Body of pancreas (tissue), 4 donors: ENCODE measurements at regions not wholly inside any gene's neighbourhood (a gene's known extent, or its start where the extent isn't known, plus 50 kb on each side); places are given as distances from the start of the nearest gene placed in this dataset.
"Not testable (repeated sequence)": the region's sequence is repeated elsewhere in the genome, so short reads cannot be mapped to it uniquely, and the experiment has no call there.

Experiments used
- ATAC-seq: fragments of 150-250 bp; one replicate; pipeline ENCODE4 v1.9.1; 2016
- DNase-seq, 4 donors: peaks; one replicate each; pipeline ENCODE4 v3.0.0-alpha.2; 2019
- H3K27ac ChIP-seq, 4 donors: fragments of 200-600 bp; sonication (generic); 1 replicate in 3 of 4; 2 replicates in 1 of 4; pipeline versions ENCODE4 v1.5.1 to v1.6.1; 2016 to 2019; ENCODE audit warnings: mild to moderate bottlenecking in 1 of 4, mixed read lengths in 1 of 4, moderate library complexity in 1 of 4
- H3K27me3 ChIP-seq, 2 donors: fragments of 200-600 bp; sonication (generic); one replicate each; pipeline ENCODE4 v1.6.0; 2016; ENCODE audit warnings: mild to moderate bottlenecking in 1 of 2
- H3K36me3 ChIP-seq, 2 donors: fragments of 200-600 bp; sonication (generic); replicated peaks in 1 of 2; 2 replicates each; pipeline ENCODE4 v1.5.1; 2016; ENCODE audit warnings: low read depth in 2 of 2; ENCODE audit not compliant: insufficient read depth in 1 of 2
- H3K4me1 ChIP-seq: fragments of 200-600 bp; sonication (generic); one replicate; pipeline ENCODE4 v1.6.0; 2016
- H3K4me3 ChIP-seq, 2 donors: fragments of 200-600 bp; sonication (generic); 1 replicate in 1 of 2; 2 replicates in 1 of 2; pipeline ENCODE4 v1.5.1; 2016 to 2019
- H3K9me3 ChIP-seq, 3 donors: fragments of 200-600 bp; sonication (generic); 1 replicate in 2 of 3; 2 replicates in 1 of 3; pipeline ENCODE4 v1.5.1; 2016
- CTCF ChIP-seq, 7 experiments: fragments of 450-650 bp in 4 of 7; fragments of 200-600 bp in 3 of 7; sonication (generic) in 3 of 7; IDR thresholded peaks; one replicate each; pipeline ENCODE4 v1.5.1; 2016 to 2019; ENCODE audit warnings: antibody characterized with exemption in 7 of 7
- POLR2A ChIP-seq, 3 donors: fragments of 450-650 bp; IDR thresholded peaks; one replicate each; pipeline ENCODE4 v1.6.1; 2016; ENCODE audit warnings: antibody characterized with exemption in 3 of 3, mild to moderate bottlenecking in 2 of 3
- WGBS, 2 donors: methylation state at CpG; one replicate each; pipeline ENCODE4 v1.1.5; 2017; 5-methylcytosine and 5-hydroxymethylcytosine counted together
- intact Hi-C: fragments of 100-400 bp; cut with DNase I; formaldehyde crosslinking; loops from one replicate; pipeline ENCODE4 v1.15.1; 2023

GRCh38 chr16:26605626-26606271, 461.0 kb upstream of the C16orf82 start:
- no peaks in the 10 kb centered on the region for H3K36me3 ChIP-seq
- WGBS, 2 donors: 49 to 68% methylated on average over 13 of the region's 13 CpGs

GRCh38 chr16:26606381-26607150, 460.2 kb upstream of the C16orf82 start:
- intact Hi-C loops: no loop called here
- H3K4me1 ChIP-seq: no peaks in the 10 kb centered on the region
- 49 to 53% methylated on average over 3 of the region's 3 CpGs for whole genome bisulfite sequencing, 2 donors

More at GRCh38 chr16:26605626-26606271, 461.0 kb upstream of the C16orf82 start:
- H3K9me3 ChIP-seq: no peaks in the 10 kb centered on the region
- ATAC-seq (no peak), DNase-seq (no peak)
- no peak overlapping the region for H3K27ac ChIP-seq
- no peaks in the 10 kb centered on the region for H3K4me1 ChIP-seq
- TF ChIP-seq POLR2A (IDR thresholded peaks at IDR 0.05): no peak
- no peak for TF ChIP-seq CTCF (IDR thresholded peaks at IDR 0.05)
- H3K27me3 ChIP-seq: no peaks in the 10 kb centered on the region
- no peak overlapping the region for H3K4me3 ChIP-seq
- intact Hi-C loops: no loop called here

GRCh38 chr16:26614237-26614841, 452.4 kb upstream of the C16orf82 start:
- Histone ChIP-seq H3K9me3 (no peaks in the 10 kb centered on the region), H3K4me3 (no peak overlapping the region), H3K36me3 (no peaks in the 10 kb centered on the region), H3K27ac (no peak overlapping the region), H3K4me1 (no peaks in the 10 kb centered on the region), H3K27me3 (no peaks in the 10 kb centered on the region)
- ATAC-seq (no peak), DNase-seq (no peak)
- TF ChIP-seq CTCF (IDR thresholded peaks at IDR 0.05) (no peak), POLR2A (IDR thresholded peaks at IDR 0.05) (no peak)
- intact Hi-C loops: no loop called here
- 31 to 41% methylated on average over 7 of the region's 7 CpGs for WGBS, 2 donors

More at GRCh38 chr16:26606381-26607150, 460.2 kb upstream of the C16orf82 start:
- no peak for TF ChIP-seq CTCF (IDR thresholded peaks at IDR 0.05)
- no peak for TF ChIP-seq POLR2A (IDR thresholded peaks at IDR 0.05)
- Histone ChIP-seq H3K9me3 (no peaks in the 10 kb centered on the region), H3K27ac (no peak overlapping the region), H3K27me3 (no peaks in the 10 kb centered on the region), H3K36me3 (no peaks in the 10 kb centered on the region), H3K4me3 (no peak overlapping the region)
- no peak for DNase-seq
- no peak for ATAC-seq

GRCh38 chr16:26623442-26623841, 443.3 kb upstream of the C16orf82 start:
- no peak for DNase-seq
- TF ChIP-seq POLR2A (IDR thresholded peaks at IDR 0.05): no peak
- ATAC-seq: no peak
- Histone ChIP-seq H3K36me3 (no peaks in the 10 kb centered on the region), H3K27me3 (no peaks in the 10 kb centered on the region), H3K27ac (no peak overlapping the region), H3K4me1 (no peaks in the 10 kb centered on the region), H3K4me3 (no peak overlapping the region), H3K9me3 (no peaks in the 10 kb centered on the region)
- intact Hi-C loops: no loop called here
- WGBS, 2 donors: 51 to 62% methylated on average over 2 of the region's 2 CpGs

- H3K27me3 ChIP-seq: no peaks in the 10 kb centered on the region
- ATAC-seq: no peak
- no peak overlapping the region for H3K27ac ChIP-seq
- no peaks in the 10 kb centered on the region for H3K9me3 ChIP-seq
- 82 to 86% methylated on average over 1 of the region's 1 CpG for WGBS, 2 donors
- intact Hi-C loops: no loop called here
- DNase-seq: no peak
- no peaks in the 10 kb centered on the region for H3K36me3 ChIP-seq
- H3K4me1 ChIP-seq: no peaks in the 10 kb centered on the region
- no peak for TF ChIP-seq CTCF (IDR thresholded peaks at IDR 0.05)
- H3K4me3 ChIP-seq: no peak overlapping the region
These were observed 438.8 kb upstream of the C16orf82 start for GRCh38 chr16:26627958-26628357.

GRCh38 chr16:26631365-26631764, 435.4 kb upstream of the C16orf82 start:
- H3K4me3 ChIP-seq, intact Hi-C loops, DNase-seq, H3K4me1 ChIP-seq, H3K9me3 ChIP-seq, H3K27ac ChIP-seq, H3K36me3 ChIP-seq, H3K27me3 ChIP-seq, ATAC-seq: not testable (repeated sequence)
